ENCODE measurements at regions not wholly inside any gene's neighbourhood (a gene's known extent, or its start where the extent isn't known, plus 50 kb on each side); places are given as distances from the start of the nearest gene placed in this dataset.

DNA sequence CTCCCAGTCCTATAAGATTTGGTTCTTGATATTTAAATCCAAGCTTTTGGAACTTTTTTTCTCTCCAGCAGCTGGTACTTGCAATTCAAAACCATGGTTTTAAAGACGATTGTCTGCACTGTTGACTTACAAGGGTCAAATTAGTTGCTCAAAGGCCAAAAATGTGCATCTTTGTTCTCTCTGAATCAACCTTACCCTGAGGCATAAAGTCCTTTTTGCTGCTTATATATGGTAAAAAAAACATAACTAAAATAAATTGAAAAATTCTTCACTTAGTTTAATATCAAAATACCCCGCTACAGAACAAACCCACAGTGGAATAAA is 592.7 kb downstream of the XIRP2 start:
- TF ChIP-seq POLR2AphosphoS5 (IDR thresholded peaks at IDR 0.05; ENCODE audit: low read depth, low read length), result no peak
- TF ChIP-seq, protein P1, sequence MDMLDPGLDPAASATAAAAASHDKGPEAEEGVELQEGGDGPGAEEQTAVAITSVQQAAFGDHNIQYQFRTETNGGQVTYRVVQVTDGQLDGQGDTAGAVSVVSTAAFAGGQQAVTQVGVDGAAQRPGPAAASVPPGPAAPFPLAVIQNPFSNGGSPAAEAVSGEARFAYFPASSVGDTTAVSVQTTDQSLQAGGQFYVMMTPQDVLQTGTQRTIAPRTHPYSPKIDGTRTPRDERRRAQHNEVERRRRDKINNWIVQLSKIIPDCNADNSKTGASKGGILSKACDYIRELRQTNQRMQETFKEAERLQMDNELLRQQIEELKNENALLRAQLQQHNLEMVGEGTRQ (IDR thresholded peaks at IDR 0.05; ENCODE audit: low read length), result no peak
- no peak for TF ChIP-seq CTCF (IDR thresholded peaks at IDR 0.05; ENCODE audit: control extremely low read depth in 1 of 3, insufficient read depth in 1 of 3, low read depth in 1 of 3, low read length in 3 of 3)
- no peak for TF ChIP-seq EP300 (IDR thresholded peaks at IDR 0.05; ENCODE audit: borderline replicate concordance in 1 of 2, low read depth in 2 of 2, low read length in 2 of 2)
- TF ChIP-seq GTF2F1 (IDR thresholded peaks at IDR 0.05; ENCODE audit: borderline replicate concordance, low read depth, low read length), result no peak
- TF ChIP-seq POLR2A (IDR thresholded peaks at IDR 0.05; ENCODE audit: control extremely low read depth in 1 of 2, low read depth in 2 of 2, low read length in 2 of 2), result no peak
- TF ChIP-seq, protein P2, sequence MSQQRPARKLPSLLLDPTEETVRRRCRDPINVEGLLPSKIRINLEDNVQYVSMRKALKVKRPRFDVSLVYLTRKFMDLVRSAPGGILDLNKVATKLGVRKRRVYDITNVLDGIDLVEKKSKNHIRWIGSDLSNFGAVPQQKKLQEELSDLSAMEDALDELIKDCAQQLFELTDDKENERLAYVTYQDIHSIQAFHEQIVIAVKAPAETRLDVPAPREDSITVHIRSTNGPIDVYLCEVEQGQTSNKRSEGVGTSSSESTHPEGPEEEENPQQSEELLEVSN (IDR thresholded peaks at IDR 0.05), result no peak
- no peak for TF ChIP-seq GABPA (IDR thresholded peaks at IDR 0.05; ENCODE audit: borderline replicate concordance, insufficient read depth, low read length)
- no peak for TF ChIP-seq HDAC6 (IDR thresholded peaks at IDR 0.05; ENCODE audit: low read depth, low read length)
- TF ChIP-seq RFX5 (IDR thresholded peaks at IDR 0.05; ENCODE audit: borderline replicate concordance, low read depth, low read length), result no peak
- no peak for TF ChIP-seq SRF (IDR thresholded peaks at IDR 0.05; ENCODE audit: low read depth, low read length)
- no peak for TF ChIP-seq ZNF274 (IDR thresholded peaks at IDR 0.05; ENCODE audit: borderline replicate concordance, extremely low read depth, low read length)
